NT2/D1 (cell line): ENCODE measurements at regions not wholly inside any gene's neighbourhood (a gene's known extent, or its start where the extent isn't known, plus 50 kb on each side); places are given as distances from the start of the nearest gene placed in this dataset.

ENCODE experiments used
- YY1 ChIP-seq: IDR thresholded peaks from 2 replicates; pipeline ENCODE4 v1.6.1; 2011; ENCODE audit not compliant: insufficient read length, insufficient read depth
- ZNF274 ChIP-seq: IDR thresholded peaks from 2 replicates; pipeline ENCODE4 v1.6.1; 2011; ENCODE audit warnings: mild to moderate bottlenecking, low read depth, low read length

DNA sequence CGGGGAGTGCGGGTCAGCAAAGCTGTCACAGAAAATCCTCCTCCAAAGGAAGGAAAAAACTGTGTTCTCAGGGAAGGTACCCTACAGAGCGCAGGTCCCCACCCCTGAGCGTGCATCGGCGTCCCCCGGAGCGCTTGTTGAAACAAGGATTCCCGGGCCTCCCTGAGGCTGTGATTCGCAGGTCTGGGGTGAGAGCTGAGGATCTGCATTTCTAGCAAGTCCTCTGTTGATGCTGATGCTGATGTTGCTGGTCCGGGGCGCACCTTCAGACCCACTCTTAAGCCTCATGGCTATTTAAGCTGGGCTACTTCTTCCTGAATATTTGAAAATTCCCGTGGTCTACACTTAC, 226.2 kb upstream of the IGF1R start:
- no peak for TF ChIP-seq YY1
- TF ChIP-seq ZNF274: no peak
